GM21447 (cell line): ENCODE measurements at regions not wholly inside any gene's neighbourhood (a gene's known extent, or its start where the extent isn't known, plus 50 kb on each side); places are given as distances from the start of the nearest gene placed in this dataset.
"Not testable (repeated sequence)": the region's sequence is repeated elsewhere in the genome, so short reads cannot be mapped to it uniquely, and the experiment has no call there.

Experiments used
- ATAC-seq: cut with Tn5 transposase; IDR thresholded peaks from one replicate; pipeline ENCODE4 v1.9.1; 2021; ENCODE audit not compliant: unreplicated experiment

DNA sequence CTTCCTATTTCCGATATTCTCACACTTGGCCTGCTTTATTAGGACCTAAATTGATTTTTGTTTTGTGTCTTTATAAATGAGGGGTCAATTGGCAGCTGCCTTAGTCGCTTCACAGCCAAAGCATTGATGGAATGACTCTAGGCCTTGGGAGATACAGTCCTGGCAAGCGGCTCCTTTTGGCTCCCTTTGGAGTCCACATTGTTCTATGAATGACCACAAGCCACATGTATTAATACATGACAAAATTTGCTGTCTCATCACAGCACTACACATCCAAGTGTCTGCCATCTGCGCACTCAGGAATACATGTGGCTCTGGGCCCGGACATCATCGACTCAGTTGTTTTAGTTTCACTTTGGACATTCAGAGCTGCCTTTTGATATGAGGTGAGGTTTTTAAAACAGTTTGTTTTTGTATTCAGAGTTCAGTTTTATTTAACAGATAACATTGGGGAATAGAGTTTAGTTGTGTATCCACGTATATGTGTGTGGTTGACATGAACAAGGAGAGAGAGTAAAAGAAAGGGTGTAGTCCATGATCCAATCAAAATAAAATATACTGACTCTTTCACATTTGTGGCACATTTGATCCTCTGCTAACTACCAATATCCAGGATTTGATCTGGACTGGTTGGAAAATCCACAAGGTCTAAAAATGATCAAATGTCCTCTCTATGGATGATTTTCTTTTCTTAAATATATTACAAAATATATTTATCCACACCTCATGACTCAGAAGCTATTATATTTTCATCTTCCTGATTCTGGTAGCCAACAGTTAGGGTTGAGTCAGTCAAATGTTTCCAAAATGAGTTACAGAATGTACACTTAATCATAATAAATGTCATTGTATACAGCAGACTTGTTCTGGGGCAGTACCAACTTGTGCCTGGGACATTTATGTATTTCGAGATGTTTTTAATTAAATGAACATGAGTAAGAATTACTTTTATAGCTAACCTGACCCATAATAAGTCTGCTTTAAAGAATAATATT lies 114.0 kb upstream of the MTAP start:
- no peak for ATAC-seq

GRCh38 chr9:21689854-21690253 lies 112.6 kb upstream of the MTAP start:
- no peak for ATAC-seq

- ATAC-seq: no peak
Measured at GRCh38 chr9:21690561-21690960, 111.9 kb upstream of the MTAP start.

DNA sequence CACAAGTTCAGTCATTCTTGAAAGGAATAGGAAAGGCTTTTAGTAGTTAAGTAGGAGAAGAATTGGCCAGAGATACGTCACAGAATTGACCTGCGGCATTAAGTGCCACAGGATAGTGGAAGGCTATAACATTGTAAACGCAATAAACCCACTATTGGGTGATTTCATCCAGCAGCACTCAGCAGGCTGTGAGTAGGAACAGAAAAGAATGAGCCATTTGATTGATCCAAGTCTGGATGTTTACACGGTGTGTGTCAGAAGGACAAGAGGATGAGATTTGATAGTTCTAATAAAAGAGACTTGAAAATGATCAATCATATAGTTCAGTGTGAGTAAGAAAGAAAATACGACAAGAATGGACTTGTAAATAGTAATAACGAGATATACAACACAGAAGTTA lies 110.0 kb upstream of the MTAP start:
- no peak for ATAC-seq

GRCh38 chr9:21694424-21694823 lies 108.0 kb upstream of the MTAP start:
- no peak for ATAC-seq

DNA sequence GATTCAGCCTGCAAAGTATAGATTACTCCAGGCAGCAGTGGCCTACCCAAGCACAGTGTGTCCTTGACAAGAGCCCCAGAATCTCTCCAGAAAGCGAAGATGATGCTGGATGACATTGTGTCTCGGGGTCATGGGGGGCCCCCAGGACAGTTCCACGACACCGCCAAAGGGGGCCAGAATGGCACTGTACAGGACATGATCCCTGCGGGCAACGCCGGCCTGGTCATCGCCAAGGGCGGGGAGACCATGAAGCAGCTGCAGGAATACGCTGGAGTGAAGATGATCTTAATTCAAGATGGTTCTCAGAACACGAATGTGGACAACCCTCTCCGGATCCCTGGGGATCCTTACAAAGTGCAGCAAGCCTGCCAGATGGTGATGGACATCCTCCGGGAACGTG lies 107.0 kb upstream of the MTAP start:
- no peak for ATAC-seq

DNA sequence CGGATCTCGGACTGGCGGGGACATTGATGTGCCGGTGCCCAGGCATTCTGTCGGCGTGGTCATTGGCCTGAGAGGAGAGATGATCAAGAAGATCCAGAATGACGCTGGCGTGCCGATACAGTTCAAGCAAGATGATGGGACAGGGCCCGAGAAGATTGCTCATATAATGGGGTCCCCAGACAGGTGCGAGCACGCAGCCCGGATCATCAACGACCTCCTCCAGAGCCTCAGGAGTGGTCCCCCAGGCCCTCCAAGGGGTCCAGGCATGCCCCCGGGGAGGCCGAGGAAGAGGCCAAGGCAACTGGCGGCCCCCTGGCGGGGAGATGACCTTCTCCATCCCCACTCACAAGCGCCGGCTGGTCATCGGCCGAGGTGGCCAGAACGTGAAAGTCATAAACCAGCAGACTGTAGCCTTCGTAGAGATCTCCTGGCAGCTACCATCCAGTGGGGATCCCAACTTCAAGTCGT lies 106.5 kb upstream of the MTAP start:
- no peak for ATAC-seq

- no peak for ATAC-seq
Measured at GRCh38 chr9:21696411-21696871, 106.0 kb upstream of the MTAP start.

DNA sequence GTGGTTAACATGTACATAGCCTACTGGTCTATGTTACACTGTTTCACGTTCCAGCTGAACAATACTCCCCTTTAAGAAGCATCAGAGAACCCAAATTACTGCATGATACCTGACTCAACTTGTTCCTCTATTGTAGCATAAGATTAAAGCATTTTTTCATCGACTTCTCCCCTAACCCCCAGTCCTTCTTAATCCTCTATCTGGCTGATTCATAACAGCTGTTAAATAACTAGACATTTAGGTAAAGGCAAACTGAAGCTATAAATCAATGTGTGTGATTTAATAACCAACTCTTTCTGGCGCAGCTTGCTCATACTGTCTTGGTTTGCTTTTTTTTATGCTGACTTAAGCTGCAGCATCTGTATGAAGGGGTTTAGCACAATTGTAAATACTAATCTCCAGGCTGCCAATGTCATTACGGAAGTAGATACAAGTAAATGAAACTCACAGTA lies 94.2 kb upstream of the MTAP start:
- no peak for ATAC-seq

- no peak for ATAC-seq
Measured at GRCh38 chr9:21708856-21709255, 93.6 kb upstream of the MTAP start.

DNA sequence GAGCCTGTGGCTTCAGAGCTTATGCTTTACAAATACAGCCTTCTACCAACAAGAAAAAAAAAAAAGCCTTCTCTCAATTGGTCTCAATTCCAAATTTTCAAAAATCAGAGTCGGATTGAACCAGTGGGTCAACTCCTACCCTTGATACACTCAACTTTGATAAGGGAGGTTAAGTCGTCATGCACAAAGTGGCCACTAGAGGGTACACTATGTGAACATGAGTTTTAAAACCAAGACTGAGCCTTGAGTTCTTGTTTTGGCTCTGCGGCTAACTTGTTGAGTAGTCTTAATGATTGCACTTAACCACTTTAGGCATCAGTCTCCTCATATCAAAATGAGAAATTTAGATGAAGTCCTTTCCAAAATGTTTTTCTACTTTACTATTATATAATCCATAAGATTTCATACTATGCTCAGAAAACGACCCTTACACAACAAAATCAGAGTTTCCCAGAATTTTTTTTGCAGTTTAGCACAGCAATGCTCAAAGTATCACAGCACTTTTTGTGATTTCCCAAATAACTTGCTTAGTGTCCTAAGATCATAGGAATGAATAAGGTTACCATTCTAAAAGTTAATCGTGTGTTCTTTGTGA lies 92.9 kb upstream of the MTAP start:
- peak; percentile 62 for ATAC-seq

DNA sequence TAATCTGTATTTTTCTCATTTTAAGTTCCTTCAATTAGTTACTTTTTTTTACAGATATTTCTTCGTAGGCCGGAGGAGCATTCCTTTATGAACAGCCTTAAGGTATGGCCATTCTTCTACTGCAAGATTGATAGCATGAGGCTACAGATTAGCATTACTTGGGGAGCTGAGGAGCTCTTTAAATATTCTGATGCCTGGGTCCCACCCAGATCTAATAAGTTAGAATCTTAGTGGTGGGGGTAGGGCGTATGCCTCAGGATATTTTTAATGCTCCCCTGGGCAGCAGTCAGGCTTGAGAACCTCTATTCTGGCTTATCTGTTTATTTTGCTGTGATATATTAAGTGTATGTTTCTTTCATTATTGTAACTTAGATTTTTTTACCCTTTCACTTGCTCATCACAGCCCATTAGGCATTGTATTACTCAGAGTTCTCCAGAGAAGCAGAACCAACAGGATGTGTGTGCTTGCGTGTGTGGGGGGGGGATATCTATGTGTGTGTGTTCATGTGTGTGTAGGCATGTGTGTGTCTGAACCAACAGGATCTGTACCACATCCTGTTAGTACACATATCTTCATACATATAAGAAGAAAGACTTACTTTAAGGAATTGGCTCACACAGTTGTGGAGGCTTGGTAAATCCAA lies 91.8 kb upstream of the MTAP start:
- ATAC-seq: no peak

GRCh38 chr9:21711504-21711903 lies 90.9 kb upstream of the MTAP start:
- peak; percentile 71 for ATAC-seq

GRCh38 chr9:21715408-21715807 lies 87.0 kb upstream of the MTAP start:
- ATAC-seq: no peak

DNA sequence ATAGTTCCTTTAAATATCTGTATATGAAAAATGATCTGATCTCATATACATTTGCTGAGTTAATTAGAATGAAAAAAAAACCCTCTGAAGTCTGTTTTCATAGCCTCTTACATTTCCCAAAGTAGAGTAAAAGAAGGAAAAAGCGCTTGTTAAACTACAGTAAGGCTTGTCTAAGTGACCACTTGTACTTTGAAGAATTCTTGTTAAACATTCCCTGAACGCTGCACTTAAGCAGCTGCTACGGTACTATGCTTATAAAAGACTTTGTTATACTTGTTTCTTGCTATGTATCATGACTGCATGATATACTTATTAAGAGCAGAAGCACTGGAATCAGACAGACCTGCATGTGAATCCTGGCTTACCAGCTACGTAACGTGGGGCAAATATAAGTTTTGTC lies 81.7 kb upstream of the MTAP start:
- no peak for ATAC-seq

GRCh38 chr9:21727411-21727810 lies 75.0 kb upstream of the MTAP start:
- not testable (repeated sequence) for ATAC-seq

GRCh38 chr9:21728781-21729180 lies 73.7 kb upstream of the MTAP start:
- ATAC-seq: no peak

GRCh38 chr9:21729648-21730047 lies 72.8 kb upstream of the MTAP start:
- ATAC-seq: no peak

DNA sequence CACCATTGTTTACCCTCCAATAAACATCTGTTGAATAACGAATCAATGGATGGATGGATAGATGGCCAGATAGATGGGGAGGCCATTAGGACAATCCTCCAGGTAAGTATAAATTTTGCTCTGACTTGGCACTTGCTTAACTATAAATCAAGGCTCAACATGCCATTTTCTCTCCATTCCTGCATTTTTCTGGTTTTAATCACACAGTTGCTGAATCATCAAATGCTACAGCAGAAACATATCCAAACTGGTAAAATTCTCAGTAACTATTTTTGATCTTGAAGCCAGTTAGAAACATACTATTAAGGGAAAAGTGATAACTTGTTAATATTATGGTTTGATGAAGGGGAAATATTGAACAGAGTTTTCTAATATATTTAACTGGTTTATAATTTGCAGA lies 71.5 kb upstream of the MTAP start:
- ATAC-seq: no peak

DNA sequence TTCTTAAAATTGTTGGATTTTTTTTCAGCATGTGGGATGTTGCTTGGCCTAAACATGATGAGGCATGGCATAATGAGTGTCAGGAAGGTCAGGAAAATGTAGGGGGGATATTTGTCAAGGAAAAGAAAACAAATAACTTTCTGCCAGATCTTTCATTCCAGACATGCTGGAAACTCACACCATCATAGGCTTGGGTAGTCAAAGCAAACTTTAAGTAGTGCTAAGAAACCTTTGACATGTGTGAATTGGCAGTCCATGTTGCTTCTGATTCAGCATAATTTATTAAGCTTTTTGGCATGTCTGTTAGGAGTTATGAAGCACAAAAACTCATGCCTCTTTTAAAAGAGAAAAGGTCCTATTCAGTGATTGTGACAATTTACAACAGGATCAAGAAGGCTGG lies 61.3 kb upstream of the MTAP start:
- ATAC-seq: no peak

- no peak for ATAC-seq
Measured at GRCh38 chr9:21744320-21744719, 58.1 kb upstream of the MTAP start.

- no peak for ATAC-seq
Measured at GRCh38 chr9:21744841-21745240, 57.6 kb upstream of the MTAP start.
